GF-D8 (cell line): ENCODE measurements at regions not wholly inside any gene's neighbourhood (a gene's known extent, or its start where the extent isn't known, plus 50 kb on each side); places are given as distances from the start of the nearest gene placed in this dataset.

ENCODE experiments used
- DNase-seq: peaks from one replicate; lab custom pipeline; 2025; lab: John Stamatoyannopoulos, UW

- DNase-seq = no peak
Observed at GRCh38 chr9:79939819-79940218, 368.1 kb downstream of the TLE4 start.

GRCh38 chr9:79936336-79936735 is 364.6 kb downstream of the TLE4 start:
- no peak for DNase-seq

GRCh38 chr9:79929285-79929684 is 357.5 kb downstream of the TLE4 start:
- DNase-seq = no peak

- no peak for DNase-seq
Observed at GRCh38 chr9:79928661-79929223, 357.0 kb downstream of the TLE4 start.

GRCh38 chr9:79925326-79925725 is 353.6 kb downstream of the TLE4 start:
- no peak for DNase-seq

GRCh38 chr9:79924836-79925235 is 353.1 kb downstream of the TLE4 start:
- DNase-seq = no peak

GRCh38 chr9:79917421-79917820 is 345.7 kb downstream of the TLE4 start:
- no peak for DNase-seq

GRCh38 chr9:79913867-79914266 is 342.1 kb downstream of the TLE4 start:
- no peak for DNase-seq

- no peak for DNase-seq
Observed at GRCh38 chr9:79912318-79913070, 340.7 kb downstream of the TLE4 start.

- DNase-seq = no peak
Observed at GRCh38 chr9:79911724-79912123, 340.0 kb downstream of the TLE4 start.

GRCh38 chr9:79902825-79903600 is 331.2 kb downstream of the TLE4 start:
- DNase-seq = no peak

- DNase-seq = no peak
Observed at GRCh38 chr9:79900754-79901153, 329.0 kb downstream of the TLE4 start.

- DNase-seq = no peak
Observed at GRCh38 chr9:79896390-79896980, 324.7 kb downstream of the TLE4 start.

GRCh38 chr9:79895232-79895631 is 323.5 kb downstream of the TLE4 start:
- no peak for DNase-seq

GRCh38 chr9:79889369-79889768 is 317.6 kb downstream of the TLE4 start:
- no peak for DNase-seq

- no peak for DNase-seq
Observed at GRCh38 chr9:79885093-79885857, 313.5 kb downstream of the TLE4 start.

GRCh38 chr9:79884546-79884945 is 312.8 kb downstream of the TLE4 start:
- DNase-seq = no peak

GRCh38 chr9:79883073-79883645 is 311.4 kb downstream of the TLE4 start:
- no peak for DNase-seq

- no peak for DNase-seq
Observed at GRCh38 chr9:79880626-79881025, 308.9 kb downstream of the TLE4 start.

GRCh38 chr9:79877943-79878602 is 306.3 kb downstream of the TLE4 start:
- no peak for DNase-seq

GRCh38 chr9:79868567-79869189 is 296.9 kb downstream of the TLE4 start:
- DNase-seq = no peak
